WI38 (cell line): ENCODE measurements at regions not wholly inside any gene's neighbourhood (a gene's known extent, or its start where the extent isn't known, plus 50 kb on each side); places are given as distances from the start of the nearest gene placed in this dataset.

Source experiments
- H3K4me3 ChIP-seq: 2 replicates; pipeline ENCODE4 v1.5.1; 2011; ENCODE audit warnings: low read depth, mild to moderate bottlenecking, control low read depth, low read length
- TF ChIP-seq, protein P1 (sequence below): IDR thresholded peaks from 2 replicates; pipeline ENCODE4 v1.5.1; 2012; ENCODE audit warnings: low read depth, mild to moderate bottlenecking, control low read depth, low read length

DNA sequence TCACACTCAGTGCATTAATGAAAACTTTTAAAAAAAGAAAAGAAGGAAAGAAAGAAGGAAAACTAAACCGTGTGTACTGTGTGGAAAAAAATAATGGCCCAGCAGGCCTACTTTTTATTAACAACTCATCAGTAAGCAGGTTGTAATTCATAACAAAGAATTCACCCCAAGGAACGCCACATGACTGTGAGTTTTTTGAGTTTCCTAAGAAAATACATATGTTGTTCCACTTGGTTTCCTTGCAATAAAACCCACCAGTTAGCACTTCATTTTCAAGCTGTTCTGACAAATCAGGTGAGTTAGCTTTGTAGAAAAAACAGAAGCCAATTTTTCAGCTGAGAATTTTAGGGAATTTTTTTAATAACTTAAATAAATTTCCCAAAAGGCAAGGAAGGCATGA, 259.3 kb upstream of the TBX18 start:
- H3K4me3 ChIP-seq = no peak overlapping the region
- TF ChIP-seq, protein P1, sequence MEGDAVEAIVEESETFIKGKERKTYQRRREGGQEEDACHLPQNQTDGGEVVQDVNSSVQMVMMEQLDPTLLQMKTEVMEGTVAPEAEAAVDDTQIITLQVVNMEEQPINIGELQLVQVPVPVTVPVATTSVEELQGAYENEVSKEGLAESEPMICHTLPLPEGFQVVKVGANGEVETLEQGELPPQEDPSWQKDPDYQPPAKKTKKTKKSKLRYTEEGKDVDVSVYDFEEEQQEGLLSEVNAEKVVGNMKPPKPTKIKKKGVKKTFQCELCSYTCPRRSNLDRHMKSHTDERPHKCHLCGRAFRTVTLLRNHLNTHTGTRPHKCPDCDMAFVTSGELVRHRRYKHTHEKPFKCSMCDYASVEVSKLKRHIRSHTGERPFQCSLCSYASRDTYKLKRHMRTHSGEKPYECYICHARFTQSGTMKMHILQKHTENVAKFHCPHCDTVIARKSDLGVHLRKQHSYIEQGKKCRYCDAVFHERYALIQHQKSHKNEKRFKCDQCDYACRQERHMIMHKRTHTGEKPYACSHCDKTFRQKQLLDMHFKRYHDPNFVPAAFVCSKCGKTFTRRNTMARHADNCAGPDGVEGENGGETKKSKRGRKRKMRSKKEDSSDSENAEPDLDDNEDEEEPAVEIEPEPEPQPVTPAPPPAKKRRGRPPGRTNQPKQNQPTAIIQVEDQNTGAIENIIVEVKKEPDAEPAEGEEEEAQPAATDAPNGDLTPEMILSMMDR = no peak

DNA sequence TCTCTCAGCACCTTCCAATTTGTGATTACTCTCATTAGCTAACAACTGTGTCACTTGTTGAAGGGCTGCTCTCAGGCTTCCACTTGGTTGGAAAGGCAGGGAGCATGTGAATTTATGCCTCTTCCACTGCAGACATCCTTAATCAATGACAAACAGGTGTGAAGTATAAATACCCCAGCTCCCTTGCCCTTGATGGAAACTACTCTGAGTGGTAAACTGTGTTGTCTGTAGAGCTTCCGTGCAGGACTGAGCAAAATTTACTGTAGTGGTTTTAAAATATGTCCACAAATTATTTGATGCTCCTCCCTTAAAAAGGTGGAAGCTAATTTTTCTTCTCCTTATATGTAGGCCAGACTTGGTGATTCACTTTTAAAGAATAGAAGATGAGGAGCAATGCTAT, 253.0 kb upstream of the TBX18 start:
- H3K4me3 ChIP-seq = no peak overlapping the region
- TF ChIP-seq, protein P1 = no peak

DNA sequence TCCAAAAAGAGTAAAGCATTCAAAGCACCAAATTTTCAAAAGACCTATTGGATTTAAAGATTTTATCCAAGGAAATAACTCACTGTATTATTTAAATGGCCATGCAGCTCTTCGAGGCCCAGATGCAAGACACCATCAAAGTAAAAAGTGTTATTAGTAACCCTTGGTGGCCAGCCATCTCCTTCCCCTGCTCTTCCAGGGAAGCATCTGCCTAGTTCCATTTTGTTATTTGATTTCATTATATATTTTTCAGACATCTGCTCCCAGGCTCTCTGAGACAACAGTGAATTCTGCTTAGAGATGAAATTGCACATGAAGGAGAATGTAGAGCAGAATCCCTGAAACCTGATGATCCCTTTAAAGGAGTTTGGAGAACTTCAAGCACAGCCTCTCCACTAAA, 252.3 kb upstream of the TBX18 start:
- H3K4me3 ChIP-seq = no peak overlapping the region
- TF ChIP-seq, protein P1 = no peak

DNA sequence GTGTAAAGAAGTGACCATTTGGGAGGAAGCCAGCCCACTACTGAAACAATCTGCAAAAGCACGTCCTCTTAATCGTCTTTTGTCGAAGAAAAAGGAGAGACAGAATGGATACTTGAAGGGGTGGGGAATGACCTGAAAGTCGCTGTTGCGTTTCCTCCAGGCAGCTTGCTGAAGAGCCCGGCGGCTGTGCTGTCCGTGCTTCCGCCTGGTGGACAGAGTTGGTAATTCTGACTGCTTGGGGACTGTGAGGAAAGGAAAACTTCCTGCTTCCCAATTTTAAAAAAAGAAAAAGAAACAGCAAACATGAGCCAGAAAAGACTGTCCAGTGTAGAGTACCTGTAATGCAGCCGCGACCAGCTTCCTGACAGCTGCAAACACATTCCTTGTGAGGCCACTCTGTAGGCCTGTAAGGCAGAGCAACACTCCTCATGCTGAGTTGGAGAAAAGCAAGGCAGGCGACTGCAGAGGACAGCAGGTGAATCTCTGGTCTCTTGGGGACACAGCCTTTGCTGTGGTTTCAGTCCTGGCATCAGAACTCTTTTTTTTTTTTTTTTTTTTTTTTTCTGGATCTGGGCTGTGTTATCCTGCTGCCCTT, 251.1 kb upstream of the TBX18 start:
- TF ChIP-seq, protein P1 = peak; percentile 39; the same call in 1 of the 2 replicates

DNA sequence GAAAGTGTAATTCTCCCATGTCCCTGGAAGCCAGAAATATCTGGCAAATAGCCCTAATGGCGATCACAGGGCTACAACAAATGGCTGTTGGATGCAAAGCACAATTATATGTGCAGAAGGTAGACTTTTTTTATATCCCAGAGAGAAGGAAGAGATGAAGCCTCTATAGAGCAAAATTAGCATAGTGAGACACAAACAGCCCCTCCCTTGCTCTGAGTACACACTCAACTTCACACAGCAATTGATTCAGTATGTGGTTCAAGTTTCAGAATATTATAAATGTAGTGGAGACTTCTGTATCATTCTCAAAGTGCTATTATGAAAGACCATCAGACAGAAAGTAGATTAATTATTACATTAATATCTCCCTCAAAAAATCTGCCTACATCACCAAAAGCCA, 246.5 kb upstream of the TBX18 start:
- TF ChIP-seq, protein P1 = no peak
- H3K4me3 ChIP-seq = no peak overlapping the region

More for the DNA sequence above, 251.1 kb upstream of the TBX18 start:
- no peak overlapping the region for H3K4me3 ChIP-seq

DNA sequence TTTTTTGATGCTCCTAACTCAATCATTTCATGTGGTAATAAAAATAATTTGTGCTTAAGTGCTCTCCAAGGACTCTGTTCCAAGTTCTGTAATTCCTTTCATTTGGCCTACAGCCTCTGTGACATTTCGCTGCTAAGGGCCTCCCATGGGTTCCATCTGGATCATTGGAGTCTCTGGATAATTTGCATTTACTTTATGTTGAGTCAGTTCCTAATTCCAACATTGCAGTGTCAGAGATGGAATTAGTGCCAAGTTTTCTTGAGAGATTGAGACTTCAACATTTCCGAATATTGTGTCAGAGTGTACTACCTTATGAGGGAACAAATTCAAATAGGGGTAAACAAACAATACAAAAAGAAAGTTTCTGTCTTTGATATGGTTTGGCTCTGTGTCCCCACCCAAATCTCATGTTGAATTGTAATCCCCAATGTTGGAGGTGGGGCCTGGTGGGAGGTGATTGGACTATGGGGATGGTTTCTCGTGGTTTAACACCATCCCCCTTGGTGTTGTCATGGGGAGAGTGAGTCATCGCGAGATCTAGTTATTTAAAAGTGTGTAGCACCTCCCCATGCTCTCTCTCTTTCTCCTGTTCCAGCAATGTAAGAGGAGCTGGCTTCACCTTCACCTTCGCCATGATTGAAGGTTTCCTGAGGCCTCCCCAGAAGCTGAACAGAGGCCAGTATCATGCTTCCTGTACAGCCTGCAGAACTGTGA, 244.1 kb upstream of the TBX18 start:
- TF ChIP-seq, protein P1 = no peak
- H3K4me3 ChIP-seq = no peak overlapping the region

DNA sequence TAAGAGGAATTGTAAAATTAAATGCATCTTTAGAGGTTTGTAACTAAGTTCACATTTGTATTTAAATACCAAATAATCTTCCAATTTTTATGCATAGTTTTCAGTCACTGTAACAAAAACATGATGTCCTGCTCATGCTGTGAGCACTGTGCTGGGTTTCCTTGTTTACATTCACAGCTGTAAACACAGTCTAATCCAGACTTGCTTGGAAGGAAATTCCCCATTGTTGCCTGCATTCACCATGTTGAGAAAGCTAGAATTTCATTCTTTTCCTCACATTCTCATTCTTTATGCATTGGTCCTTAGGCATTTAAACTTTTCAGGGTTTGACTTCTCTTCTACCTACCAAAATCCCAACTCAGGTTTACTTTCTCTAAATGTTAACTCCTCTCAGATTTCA, 242.0 kb upstream of the TBX18 start:
- no peak overlapping the region for H3K4me3 ChIP-seq

More for the DNA sequence above, 242.0 kb upstream of the TBX18 start:
- TF ChIP-seq, protein P1 = no peak
